Mucosa of rectum (tissue), 2 donors: ENCODE measurements at regions not wholly inside any gene's neighbourhood (a gene's known extent, or its start where the extent isn't known, plus 50 kb on each side); places are given as distances from the start of the nearest gene placed in this dataset.

Source experiments
- H3K27ac ChIP-seq, 2 donors: one replicate each; pipeline ENCODE4 v1.7.0; 2013; ENCODE audit warnings: inconsistent platforms in 2 of 2, low read depth in 2 of 2, low read length in 2 of 2
- H3K27me3 ChIP-seq, 2 donors: one replicate each; pipeline ENCODE4 v1.7.0; 2013; ENCODE audit warnings: low read length in 2 of 2; ENCODE audit not compliant: control insufficient read depth in 2 of 2, insufficient read depth in 2 of 2
- H3K36me3 ChIP-seq, 2 donors: one replicate each; pipeline ENCODE4 v1.7.0; 2013; ENCODE audit warnings: low read length in 2 of 2; ENCODE audit not compliant: control insufficient read depth in 2 of 2, insufficient read depth in 2 of 2
- H3K4me1 ChIP-seq, 2 donors: one replicate each; pipeline ENCODE4 v1.7.0; 2013; ENCODE audit warnings: low read length in 2 of 2, mild to moderate bottlenecking in 1 of 2; ENCODE audit not compliant: control insufficient read depth in 2 of 2, insufficient read depth in 2 of 2
- H3K4me3 ChIP-seq, 2 donors: one replicate each; pipeline ENCODE4 v1.7.0; 2013; ENCODE audit warnings: low read length in 2 of 2
- H3K9ac ChIP-seq, 2 donors: one replicate each; pipeline ENCODE4 v1.7.0; 2013; ENCODE audit warnings: low read length in 2 of 2, low read depth in 1 of 2, mild to moderate bottlenecking in 1 of 2
- H3K9me3 ChIP-seq, 2 donors: one replicate each; pipeline ENCODE4 v1.7.0; 2013; ENCODE audit warnings: low read length in 2 of 2; ENCODE audit not compliant: control insufficient read depth in 2 of 2
- donor health status: healthy.
- donor health status: Normal muscosa, but diverticular disease.

DNA sequence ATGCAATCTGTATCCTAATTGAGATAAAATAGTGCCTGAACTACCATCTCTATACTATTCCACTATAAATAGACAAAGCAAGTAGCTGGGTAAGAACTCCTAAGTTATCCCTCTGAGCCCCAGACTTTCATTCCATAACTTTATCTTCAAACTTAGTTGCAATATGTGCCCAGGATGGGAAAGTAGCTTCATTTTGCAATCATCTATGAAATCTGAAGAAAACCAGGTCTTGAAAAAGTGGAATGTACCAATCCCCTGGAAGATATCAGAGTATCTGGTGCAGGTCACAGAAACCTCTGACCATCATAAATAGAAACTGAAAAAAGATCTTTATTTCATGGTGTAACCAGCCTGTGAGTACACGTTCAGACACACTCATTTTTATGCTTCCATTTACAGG is 78.1 kb upstream of the TMEM178A start:
- Histone ChIP-seq H3K4me3 (no peak overlapping the region), H3K4me1 (no peaks in the 10 kb centered on the region), H3K9ac (no peak overlapping the region), H3K27ac (no peak overlapping the region), H3K36me3 (no peaks in the 10 kb centered on the region), H3K9me3 (no peaks in the 10 kb centered on the region), H3K27me3 (no peaks in the 10 kb centered on the region)

DNA sequence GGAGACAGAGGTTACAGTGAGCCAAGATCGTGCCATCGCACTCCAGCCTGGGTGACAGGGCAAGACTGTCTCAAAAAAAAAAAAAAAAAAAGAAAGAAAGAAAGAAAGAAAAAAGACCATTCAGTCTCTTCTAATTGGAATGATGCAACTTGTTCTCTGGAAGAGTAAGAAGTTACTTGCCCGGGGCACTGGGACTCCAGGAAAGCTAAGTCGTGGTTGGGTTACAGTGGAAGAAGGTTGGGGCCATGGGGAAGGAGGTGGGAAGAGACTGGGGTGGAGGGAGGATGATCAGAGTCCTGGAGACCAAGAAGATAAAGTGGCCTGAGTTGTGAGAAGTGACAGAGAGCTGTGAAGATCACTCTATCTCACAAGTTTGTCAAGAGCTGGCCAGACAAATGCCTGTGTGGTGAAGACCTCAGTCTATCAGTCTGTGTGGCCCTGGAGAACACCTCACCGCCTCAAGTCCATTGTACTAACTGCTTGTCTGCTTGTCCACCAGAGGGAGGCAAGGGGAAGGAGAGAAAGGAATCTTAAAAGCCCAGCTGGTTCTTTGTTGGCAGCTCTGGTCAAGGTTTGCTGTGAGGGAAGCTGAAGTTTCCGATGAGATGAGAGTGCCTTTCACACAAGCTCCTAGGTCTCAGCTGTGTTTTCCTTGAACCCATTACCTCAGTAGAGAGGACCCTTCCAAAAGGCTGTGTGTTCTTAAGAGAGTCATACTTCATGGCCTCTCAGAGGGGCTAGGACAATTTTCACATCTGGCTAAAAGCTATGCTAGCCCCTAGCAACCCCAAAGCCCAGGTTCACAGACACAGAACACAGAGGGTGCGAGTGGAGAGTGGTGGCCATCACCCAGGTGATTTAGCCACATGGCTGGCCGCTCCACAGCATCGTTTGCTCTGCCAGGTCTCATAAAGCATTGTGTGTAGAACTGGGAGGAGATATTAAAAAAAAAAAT is 72.0 kb upstream of the TMEM178A start:
- Histone ChIP-seq H3K27ac (no peak overlapping the region), H3K9me3 (no peaks in the 10 kb centered on the region), H3K4me1 (no peaks in the 10 kb centered on the region), H3K4me3 (no peak overlapping the region), H3K9ac (no peak overlapping the region), H3K27me3 (no peaks in the 10 kb centered on the region), H3K36me3 (no peaks in the 10 kb centered on the region)

DNA sequence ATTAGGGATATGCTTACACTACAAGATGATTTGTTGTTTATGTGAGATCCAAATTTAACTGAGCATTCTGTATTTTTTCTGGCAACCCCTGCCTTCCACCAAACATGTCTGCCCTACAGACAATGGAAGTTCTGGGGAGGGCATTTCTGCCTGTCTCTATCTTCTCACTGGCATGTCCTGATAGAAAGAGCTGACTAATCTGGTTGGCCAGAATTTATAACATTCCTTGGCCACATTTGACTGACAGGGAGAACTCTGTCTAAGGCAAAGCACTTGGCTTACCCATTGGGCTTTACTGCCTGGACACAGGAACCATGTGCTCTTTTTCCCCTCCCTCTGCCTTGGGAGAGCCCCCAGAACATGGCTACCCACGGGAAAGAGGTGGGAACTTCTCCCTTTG is 70.6 kb upstream of the TMEM178A start:
- no peaks in the 10 kb centered on the region for H3K27me3 ChIP-seq
- H3K9ac ChIP-seq, result no peak overlapping the region
- H3K9me3 ChIP-seq, result no peaks in the 10 kb centered on the region
- no peaks in the 10 kb centered on the region for H3K36me3 ChIP-seq
- no peak overlapping the region for H3K4me3 ChIP-seq
- no peak overlapping the region for H3K27ac ChIP-seq
- H3K4me1 ChIP-seq, result no peaks in the 10 kb centered on the region

DNA sequence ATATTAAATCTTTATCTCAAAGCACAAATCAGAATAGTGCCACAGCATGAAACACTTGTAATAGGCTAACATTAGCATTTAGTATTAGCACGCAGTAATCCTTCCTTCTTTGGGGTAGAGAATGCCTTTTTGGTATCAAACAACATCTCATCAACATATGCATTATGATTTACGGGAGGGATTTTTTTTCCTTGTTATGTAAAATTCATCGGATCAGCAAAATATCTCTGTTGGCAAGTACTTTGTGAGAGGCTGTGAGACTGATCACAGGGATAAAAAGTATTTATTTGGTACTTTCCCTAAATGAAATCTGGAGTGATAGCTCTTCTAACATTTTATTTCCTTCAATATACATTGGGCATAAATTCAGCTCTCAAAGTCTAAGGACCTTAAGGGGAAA is 68.4 kb upstream of the TMEM178A start:
- Histone ChIP-seq H3K4me1 (no peaks in the 10 kb centered on the region), H3K27ac (no peak overlapping the region), H3K4me3 (no peak overlapping the region), H3K9ac (no peak overlapping the region), H3K36me3 (no peaks in the 10 kb centered on the region), H3K27me3 (no peaks in the 10 kb centered on the region), H3K9me3 (no peaks in the 10 kb centered on the region)

DNA sequence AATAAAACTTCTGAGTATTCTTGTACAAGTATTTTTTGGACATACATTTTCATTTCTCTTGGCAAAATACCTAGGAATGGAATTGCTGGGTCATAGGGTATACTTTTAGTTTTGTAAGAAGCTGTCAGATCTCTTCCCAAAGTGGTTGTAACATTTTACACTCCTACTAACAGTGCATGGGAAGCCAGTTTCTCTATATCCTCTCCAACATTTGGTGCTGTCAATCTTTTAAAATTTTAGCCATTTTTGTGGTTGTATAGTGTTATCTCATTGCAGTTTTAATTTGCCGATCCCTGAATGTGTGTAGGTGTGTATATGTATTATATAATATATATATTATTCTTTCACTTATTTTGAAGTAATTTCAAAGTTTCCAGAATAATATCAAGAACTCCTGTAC is 63.1 kb upstream of the TMEM178A start:
- Histone ChIP-seq H3K4me3 (no peak overlapping the region), H3K9me3 (no peaks in the 10 kb centered on the region), H3K27ac (no peak overlapping the region), H3K9ac (no peak overlapping the region), H3K4me1 (no peaks in the 10 kb centered on the region), H3K36me3 (no peaks in the 10 kb centered on the region), H3K27me3 (no peaks in the 10 kb centered on the region)

DNA sequence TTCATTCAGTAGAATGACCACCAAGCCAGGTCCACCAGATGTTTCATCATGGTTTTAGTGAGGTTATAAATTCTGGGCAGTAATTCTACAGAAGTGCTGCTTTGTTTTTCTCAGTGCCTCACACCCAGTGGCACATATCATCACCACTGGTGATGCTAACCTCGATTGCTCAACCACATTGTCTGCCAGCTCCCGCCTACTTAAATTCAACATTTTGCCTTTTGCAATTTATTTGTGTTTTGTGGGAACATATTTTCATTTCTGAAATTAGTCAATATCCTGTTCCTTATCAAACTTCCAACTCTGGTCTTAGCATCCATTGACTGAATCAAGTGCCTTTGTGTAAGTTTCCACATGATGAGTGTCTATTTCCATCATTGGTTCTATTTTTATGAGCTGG is 62.3 kb upstream of the TMEM178A start:
- Histone ChIP-seq H3K27me3 (no peaks in the 10 kb centered on the region), H3K4me3 (no peak overlapping the region), H3K9ac (no peak overlapping the region), H3K4me1 (no peaks in the 10 kb centered on the region), H3K9me3 (no peaks in the 10 kb centered on the region), H3K36me3 (no peaks in the 10 kb centered on the region), H3K27ac (no peak overlapping the region)

DNA sequence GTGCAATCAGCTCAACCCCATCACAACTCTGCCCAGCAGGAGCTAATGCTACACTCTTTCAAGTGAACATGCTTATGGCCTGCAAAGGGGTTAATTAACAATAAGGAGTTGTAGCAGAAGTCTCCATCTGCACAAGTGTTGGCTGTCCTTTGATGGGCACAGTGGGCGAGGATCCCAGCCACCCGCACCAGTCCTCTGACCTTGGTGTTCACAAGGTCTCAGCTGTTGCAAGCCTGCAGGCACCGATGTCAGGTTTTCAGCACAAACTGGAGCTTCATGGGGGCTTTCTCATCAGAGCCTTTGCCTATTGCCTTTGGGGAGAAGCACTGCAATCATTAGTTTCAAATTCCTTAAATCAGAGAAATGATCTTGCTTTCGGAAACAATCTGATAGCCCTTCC is 60.9 kb upstream of the TMEM178A start:
- Histone ChIP-seq H3K27ac (no peak overlapping the region), H3K36me3 (no peaks in the 10 kb centered on the region), H3K9me3 (no peaks in the 10 kb centered on the region), H3K4me1 (no peaks in the 10 kb centered on the region), H3K27me3 (no peaks in the 10 kb centered on the region), H3K4me3 (no peak overlapping the region), H3K9ac (no peak overlapping the region)

DNA sequence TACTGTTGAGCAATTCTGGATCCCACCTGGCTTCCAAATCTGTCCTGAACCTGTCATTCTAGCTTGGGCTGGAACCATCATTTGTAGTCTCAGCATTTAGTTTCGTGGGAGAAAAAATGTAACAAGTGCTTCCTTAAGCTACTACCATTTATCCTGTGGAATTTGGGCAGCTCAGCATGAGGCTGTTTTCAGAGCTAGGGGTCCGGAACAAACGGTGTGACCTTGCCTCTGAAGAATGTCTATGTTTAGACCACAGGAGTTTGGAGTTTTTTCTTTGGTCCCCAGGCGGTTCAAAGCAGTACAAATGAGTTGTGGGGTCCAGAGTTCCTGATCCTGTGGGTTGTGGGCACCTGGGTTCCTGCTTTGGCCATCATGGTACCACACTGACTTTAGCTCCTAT is 59.1 kb upstream of the TMEM178A start:
- Histone ChIP-seq H3K27ac (no peak overlapping the region), H3K36me3 (no peaks in the 10 kb centered on the region), H3K4me1 (no peaks in the 10 kb centered on the region), H3K27me3 (no peaks in the 10 kb centered on the region), H3K4me3 (no peak overlapping the region), H3K9ac (no peak overlapping the region), H3K9me3 (no peaks in the 10 kb centered on the region)

DNA sequence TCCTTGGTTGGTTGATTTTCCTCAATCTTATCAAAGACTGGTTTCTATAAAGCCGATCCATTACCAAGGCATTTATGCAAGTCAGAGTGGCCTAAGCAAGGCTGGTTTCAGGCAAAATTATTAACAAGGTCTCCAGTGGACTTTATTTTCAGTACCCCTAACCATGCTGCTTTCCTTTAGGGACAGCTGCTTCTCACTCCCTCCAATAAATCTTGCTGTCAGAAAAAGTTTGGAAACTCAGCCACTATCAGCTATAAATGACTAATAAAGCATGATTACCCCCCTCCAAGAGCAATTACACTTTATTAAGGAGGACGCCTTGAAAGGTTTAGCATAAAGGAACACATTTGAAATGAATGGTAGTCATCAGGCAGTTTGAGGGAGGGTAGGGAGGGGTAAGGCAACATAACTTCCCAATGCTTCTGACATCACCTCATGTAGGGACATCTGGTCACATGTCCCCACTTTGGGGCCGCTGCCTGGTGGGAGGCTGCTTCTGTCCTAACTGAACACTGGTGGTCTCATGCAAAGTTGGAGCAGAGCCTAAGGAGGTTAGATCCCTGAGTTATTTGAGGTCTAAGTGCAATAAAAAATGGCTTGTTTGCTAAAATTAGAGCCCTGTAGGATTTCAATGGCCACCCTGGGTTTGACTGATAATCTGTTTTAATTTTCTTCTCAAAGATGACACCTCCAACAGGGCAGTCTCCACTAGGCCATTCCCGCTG is 58.0 kb upstream of the TMEM178A start:
- no peak overlapping the region for H3K27ac ChIP-seq
- H3K36me3 ChIP-seq, result no peaks in the 10 kb centered on the region
- no peak overlapping the region for H3K4me3 ChIP-seq
- no peaks in the 10 kb centered on the region for H3K9me3 ChIP-seq
- H3K9ac ChIP-seq, result no peak overlapping the region
- no peaks in the 10 kb centered on the region for H3K4me1 ChIP-seq
- no peaks in the 10 kb centered on the region for H3K27me3 ChIP-seq

DNA sequence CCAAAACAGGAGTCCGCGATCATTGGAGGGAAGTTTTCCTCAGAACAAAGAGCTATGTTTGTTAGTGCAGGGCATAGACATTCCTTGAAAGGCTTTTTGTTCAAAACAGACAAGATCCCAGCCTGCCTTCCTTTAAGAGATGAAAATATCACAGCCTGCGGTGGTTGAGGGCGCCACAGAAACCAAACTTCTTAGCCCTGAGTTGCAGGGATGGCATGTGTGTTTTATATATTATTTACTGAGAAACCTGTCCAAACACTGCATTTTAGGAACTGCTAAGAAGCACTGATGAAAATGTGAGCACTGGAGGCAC is 57.5 kb upstream of the TMEM178A start:
- Histone ChIP-seq H3K4me3 (no peak overlapping the region), H3K4me1 (no peaks in the 10 kb centered on the region), H3K27ac (no peak overlapping the region), H3K36me3 (no peaks in the 10 kb centered on the region), H3K27me3 (no peaks in the 10 kb centered on the region), H3K9me3 (no peaks in the 10 kb centered on the region), H3K9ac (no peak overlapping the region)
